ENCODE measurements at regions not wholly inside any gene's neighbourhood (a gene's known extent, or its start where the extent isn't known, plus 50 kb on each side); places are given as distances from the start of the nearest gene placed in this dataset.
"Not testable (repeated sequence)": the region's sequence is repeated elsewhere in the genome, so short reads cannot be mapped to it uniquely, and the experiment has no call there.

DNA sequence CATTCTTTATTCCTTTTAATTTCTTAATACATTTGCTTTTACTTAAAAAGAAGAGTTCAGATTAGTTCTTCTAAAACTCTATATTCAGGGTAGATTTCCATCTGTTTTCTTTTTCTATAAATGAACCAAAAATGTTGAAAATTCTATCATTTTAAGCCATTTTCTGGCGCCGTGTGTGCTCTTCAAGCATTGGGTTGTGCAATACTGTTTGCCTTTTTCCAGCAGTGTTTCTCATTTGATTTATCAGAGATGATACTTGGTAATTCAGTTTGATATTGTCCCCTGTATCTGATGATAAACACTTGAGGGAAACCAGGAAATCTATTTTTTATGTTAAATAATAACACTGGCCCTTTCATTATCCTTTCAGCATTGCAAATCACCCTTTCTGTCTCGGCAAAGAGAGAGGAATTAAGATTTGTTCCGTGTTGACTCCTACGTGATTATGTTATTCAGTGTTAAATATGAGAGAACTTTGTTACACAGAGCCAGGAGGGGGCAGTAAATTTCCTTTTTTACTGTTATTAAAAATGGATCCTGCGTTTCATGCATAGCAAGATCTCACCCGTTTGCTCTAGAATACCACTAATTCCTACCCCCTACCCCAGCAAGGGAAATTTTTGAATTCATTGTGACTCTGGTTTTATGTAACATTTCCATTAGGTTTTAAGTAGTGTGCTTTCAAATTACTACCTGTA lies 606.9 kb upstream of the RBFOX1 start:
- H3K4me1 ChIP-seq (ENCODE audit: control insufficient read depth, insufficient read depth, low read length) = no peaks in the 10 kb centered on the region
- H3K27me3 ChIP-seq (ENCODE audit: control insufficient read depth in 1 of 2, insufficient read depth in 2 of 2, low read length in 2 of 2) = no peaks in the 10 kb centered on the region
- H3K4me3 ChIP-seq (ENCODE audit: low read length in 2 of 2) = no peak overlapping the region
- no peak overlapping the region for H3K9ac ChIP-seq (ENCODE audit: low read length in 2 of 2)
- H3K9me3 ChIP-seq (ENCODE audit: control insufficient read depth in 2 of 2, low read length in 2 of 2) = peaks cover 0 to 3% of the 10 kb centered on the region in 2 donors
- no peak overlapping the region for H3K27ac ChIP-seq (ENCODE audit: low read length)
- no peaks in the 10 kb centered on the region for H3K36me3 ChIP-seq (ENCODE audit: control insufficient read depth in 2 of 2, insufficient read depth in 2 of 2, low read length in 2 of 2)

DNA sequence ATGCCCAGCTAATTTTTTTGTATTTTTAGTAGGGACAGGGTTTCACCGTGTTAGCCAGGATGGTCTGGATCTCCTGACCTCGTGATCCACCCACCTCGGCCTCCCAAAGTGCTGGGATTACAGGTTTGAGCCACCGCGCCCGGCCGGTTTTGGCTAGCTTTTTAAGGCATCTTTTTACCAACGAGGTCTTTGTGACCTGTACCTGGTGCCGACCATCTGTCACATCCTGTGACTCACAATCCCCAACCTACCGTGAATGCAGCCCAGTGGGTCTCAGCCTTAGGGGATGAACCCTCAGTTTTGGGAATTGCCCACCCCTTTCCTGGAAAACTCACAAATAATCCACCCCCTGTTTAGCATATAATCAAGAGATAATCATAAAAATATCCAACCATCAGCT lies 607.4 kb upstream of the RBFOX1 start:
- H3K9me3 ChIP-seq (ENCODE audit: control insufficient read depth in 2 of 2, low read length in 2 of 2); H3K27ac ChIP-seq (ENCODE audit: low read length); H3K9ac ChIP-seq (ENCODE audit: low read length in 2 of 2); H3K27me3 ChIP-seq (ENCODE audit: control insufficient read depth in 1 of 2, insufficient read depth in 2 of 2, low read length in 2 of 2); H3K4me1 ChIP-seq (ENCODE audit: control insufficient read depth, insufficient read depth, low read length); H3K36me3 ChIP-seq (ENCODE audit: control insufficient read depth in 2 of 2, insufficient read depth in 2 of 2, low read length in 2 of 2); H3K4me3 ChIP-seq (ENCODE audit: low read length in 2 of 2): not testable (repeated sequence)

DNA sequence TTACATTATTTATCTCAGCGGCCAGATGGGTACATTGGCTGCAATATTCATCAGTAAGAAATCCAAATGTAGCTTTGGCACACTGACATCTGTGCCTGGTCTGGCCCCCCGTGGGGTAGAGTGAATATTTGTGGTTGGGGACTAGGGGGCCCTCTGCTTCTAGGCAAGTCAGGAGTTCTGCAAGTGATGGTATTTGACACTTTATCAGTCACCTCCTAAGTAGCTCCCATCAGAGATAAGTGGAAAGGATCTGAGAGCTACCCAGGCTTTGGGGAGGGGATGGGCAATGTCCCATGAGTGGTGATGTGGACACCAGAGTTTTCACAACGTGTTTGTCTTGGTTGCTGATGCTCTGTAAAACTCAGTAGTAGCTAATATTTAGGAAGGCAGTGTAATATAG lies 609.9 kb upstream of the RBFOX1 start:
- no peaks in the 10 kb centered on the region for H3K4me1 ChIP-seq (ENCODE audit: control insufficient read depth, insufficient read depth, low read length)
- peaks cover 0 to 3% of the 10 kb centered on the region in 2 donors for H3K9me3 ChIP-seq (ENCODE audit: control insufficient read depth in 2 of 2, low read length in 2 of 2)
- H3K36me3 ChIP-seq (ENCODE audit: control insufficient read depth in 2 of 2, insufficient read depth in 2 of 2, low read length in 2 of 2) = no peaks in the 10 kb centered on the region
- H3K27ac ChIP-seq (ENCODE audit: low read length) = no peak overlapping the region
- H3K9ac ChIP-seq (ENCODE audit: low read length in 2 of 2) = no peak overlapping the region
- H3K27me3 ChIP-seq (ENCODE audit: control insufficient read depth in 1 of 2, insufficient read depth in 2 of 2, low read length in 2 of 2) = no peaks in the 10 kb centered on the region
- no peak overlapping the region for H3K4me3 ChIP-seq (ENCODE audit: low read length in 2 of 2)

DNA sequence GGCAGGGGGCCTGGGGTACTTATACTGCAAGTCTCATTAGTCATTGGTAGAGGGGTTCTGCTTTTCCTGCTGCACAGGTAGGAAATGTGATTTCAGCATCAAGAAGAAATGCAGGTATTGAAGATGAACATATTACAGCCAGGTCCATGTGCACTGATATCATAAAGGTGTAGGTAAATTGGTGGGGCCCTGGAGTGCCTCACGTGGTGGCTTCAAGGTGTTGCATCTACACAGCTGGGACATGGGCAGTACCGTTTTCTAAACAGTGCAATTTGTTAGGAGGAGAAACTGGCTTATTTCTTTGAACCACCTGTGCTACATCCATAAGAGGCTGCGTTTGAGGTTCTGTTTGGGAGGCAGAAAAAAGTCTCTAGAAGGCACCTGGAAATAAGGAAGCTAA lies 618.1 kb upstream of the RBFOX1 start:
- no peaks in the 10 kb centered on the region for H3K36me3 ChIP-seq (ENCODE audit: control insufficient read depth in 2 of 2, insufficient read depth in 2 of 2, low read length in 2 of 2)
- H3K27ac ChIP-seq (ENCODE audit: low read length) = no peak overlapping the region
- peaks cover 0 to 8% of the 10 kb centered on the region in 2 donors for H3K9me3 ChIP-seq (ENCODE audit: control insufficient read depth in 2 of 2, low read length in 2 of 2)
- H3K27me3 ChIP-seq (ENCODE audit: control insufficient read depth in 1 of 2, insufficient read depth in 2 of 2, low read length in 2 of 2) = no peaks in the 10 kb centered on the region
- H3K4me3 ChIP-seq (ENCODE audit: low read length in 2 of 2) = no peak overlapping the region
- H3K9ac ChIP-seq (ENCODE audit: low read length in 2 of 2) = no peak overlapping the region
- no peaks in the 10 kb centered on the region for H3K4me1 ChIP-seq (ENCODE audit: control insufficient read depth, insufficient read depth, low read length)

DNA sequence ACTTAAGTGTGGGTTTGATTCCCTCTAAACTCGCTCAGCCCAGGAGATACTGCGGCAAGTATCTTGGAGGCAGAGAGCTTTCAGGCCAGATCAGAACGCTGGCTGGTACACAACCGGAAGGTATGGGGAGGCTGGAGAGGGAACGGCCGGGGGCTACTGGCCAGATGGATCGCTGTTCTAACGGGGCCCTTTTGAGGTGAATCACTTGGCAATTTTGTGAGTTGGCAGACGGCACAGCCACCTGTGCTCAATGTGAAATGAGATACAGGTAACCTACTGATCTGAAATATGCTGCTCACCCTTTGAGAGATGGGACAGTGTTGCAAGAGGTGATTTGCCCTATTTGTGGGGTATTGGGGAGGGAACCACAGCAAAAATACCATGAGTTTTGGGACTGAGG lies 622.9 kb upstream of the RBFOX1 start:
- Histone ChIP-seq H3K27ac (ENCODE audit: low read length) (no peak overlapping the region), H3K4me1 (ENCODE audit: control insufficient read depth, insufficient read depth, low read length) (no peaks in the 10 kb centered on the region), H3K9ac (ENCODE audit: low read length in 2 of 2) (no peak overlapping the region), H3K4me3 (ENCODE audit: low read length in 2 of 2) (no peak overlapping the region), H3K27me3 (ENCODE audit: control insufficient read depth in 1 of 2, insufficient read depth in 2 of 2, low read length in 2 of 2) (no peaks in the 10 kb centered on the region), H3K36me3 (ENCODE audit: control insufficient read depth in 2 of 2, insufficient read depth in 2 of 2, low read length in 2 of 2) (no peaks in the 10 kb centered on the region), H3K9me3 (ENCODE audit: control insufficient read depth in 2 of 2, low read length in 2 of 2) (peaks cover 0 to 5% of the 10 kb centered on the region in 2 donors)

GRCh38 chr16:6708576-6709215 lies 623.9 kb upstream of the RBFOX1 start:
- no peaks in the 10 kb centered on the region for H3K36me3 ChIP-seq (ENCODE audit: control insufficient read depth in 2 of 2, insufficient read depth in 2 of 2, low read length in 2 of 2)
- no peak overlapping the region for H3K9ac ChIP-seq (ENCODE audit: low read length in 2 of 2)
- no peak overlapping the region for H3K27ac ChIP-seq (ENCODE audit: low read length)
- H3K4me3 ChIP-seq (ENCODE audit: low read length in 2 of 2) = no peak overlapping the region
- H3K9me3 ChIP-seq (ENCODE audit: control insufficient read depth in 2 of 2, low read length in 2 of 2) = peaks cover 0 to 2% of the 10 kb centered on the region in 2 donors
- no peaks in the 10 kb centered on the region for H3K27me3 ChIP-seq (ENCODE audit: control insufficient read depth in 1 of 2, insufficient read depth in 2 of 2, low read length in 2 of 2)
- H3K4me1 ChIP-seq (ENCODE audit: control insufficient read depth, insufficient read depth, low read length) = no peaks in the 10 kb centered on the region

GRCh38 chr16:6704306-6704930 lies 628.2 kb upstream of the RBFOX1 start:
- Histone ChIP-seq H3K36me3 (ENCODE audit: control insufficient read depth in 2 of 2, insufficient read depth in 2 of 2, low read length in 2 of 2) (no peaks in the 10 kb centered on the region), H3K4me3 (ENCODE audit: low read length in 2 of 2) (no peak overlapping the region), H3K27me3 (ENCODE audit: control insufficient read depth in 1 of 2, insufficient read depth in 2 of 2, low read length in 2 of 2) (no peaks in the 10 kb centered on the region), H3K9ac (ENCODE audit: low read length in 2 of 2) (no peak overlapping the region), H3K27ac (ENCODE audit: low read length) (no peak overlapping the region), H3K9me3 (ENCODE audit: control insufficient read depth in 2 of 2, low read length in 2 of 2) (no peaks in the 10 kb centered on the region), H3K4me1 (ENCODE audit: control insufficient read depth, insufficient read depth, low read length) (no peaks in the 10 kb centered on the region)

GRCh38 chr16:6701096-6701495 lies 631.5 kb upstream of the RBFOX1 start:
- Histone ChIP-seq H3K27me3 (ENCODE audit: control insufficient read depth in 1 of 2, insufficient read depth in 2 of 2, low read length in 2 of 2) (no peaks in the 10 kb centered on the region), H3K9me3 (ENCODE audit: control insufficient read depth in 2 of 2, low read length in 2 of 2) (no peaks in the 10 kb centered on the region), H3K27ac (ENCODE audit: low read length) (no peak overlapping the region), H3K4me1 (ENCODE audit: control insufficient read depth, insufficient read depth, low read length) (no peaks in the 10 kb centered on the region), H3K36me3 (ENCODE audit: control insufficient read depth in 2 of 2, insufficient read depth in 2 of 2, low read length in 2 of 2) (no peaks in the 10 kb centered on the region), H3K9ac (ENCODE audit: low read length in 2 of 2) (no peak overlapping the region), H3K4me3 (ENCODE audit: low read length in 2 of 2) (no peak overlapping the region)

DNA sequence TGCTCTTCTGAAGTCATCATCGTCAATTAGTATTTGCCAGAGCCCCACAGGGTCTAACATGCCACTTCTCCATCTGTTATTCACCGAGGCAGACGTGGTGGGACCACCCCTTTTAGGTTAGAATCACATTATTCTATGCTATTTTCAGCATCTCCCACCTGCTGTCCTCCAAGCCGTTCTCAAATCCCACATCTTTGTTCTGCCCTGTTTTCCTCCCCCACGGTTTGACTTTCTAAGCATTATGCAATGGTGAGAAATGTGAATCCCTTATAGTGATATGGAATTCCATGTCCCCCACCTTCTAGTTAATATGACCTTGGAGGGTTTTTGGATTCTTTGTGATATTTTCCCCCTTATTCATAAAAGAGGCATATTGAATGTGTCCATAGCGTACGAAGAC lies 634.1 kb upstream of the RBFOX1 start:
- Histone ChIP-seq H3K9ac (ENCODE audit: low read length in 2 of 2) (no peak overlapping the region), H3K36me3 (ENCODE audit: control insufficient read depth in 2 of 2, insufficient read depth in 2 of 2, low read length in 2 of 2) (no peaks in the 10 kb centered on the region), H3K27ac (ENCODE audit: low read length) (no peak overlapping the region), H3K4me1 (ENCODE audit: control insufficient read depth, insufficient read depth, low read length) (no peaks in the 10 kb centered on the region), H3K27me3 (ENCODE audit: control insufficient read depth in 1 of 2, insufficient read depth in 2 of 2, low read length in 2 of 2) (no peaks in the 10 kb centered on the region), H3K4me3 (ENCODE audit: low read length in 2 of 2) (no peak overlapping the region), H3K9me3 (ENCODE audit: control insufficient read depth in 2 of 2, low read length in 2 of 2) (no peaks in the 10 kb centered on the region)

DNA sequence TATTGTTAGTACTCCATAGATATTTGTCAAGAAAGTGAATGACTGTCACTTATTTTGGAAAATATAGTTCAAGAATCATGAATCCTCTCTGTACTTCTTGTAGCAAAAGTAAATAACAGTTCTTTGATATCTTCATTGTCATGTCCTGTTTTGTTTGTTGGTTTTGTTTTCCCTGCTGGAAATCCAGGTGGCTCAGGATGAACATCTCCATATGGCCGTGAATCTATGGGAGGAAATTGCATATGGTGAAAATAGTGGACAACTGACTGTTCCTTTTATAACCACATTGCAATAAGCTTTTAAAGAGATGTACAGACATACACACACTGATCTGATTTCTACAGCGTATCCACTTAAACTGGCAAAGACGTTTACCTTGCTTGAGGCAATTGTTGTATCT lies 637.0 kb upstream of the RBFOX1 start:
- H3K4me1 ChIP-seq (ENCODE audit: control insufficient read depth, insufficient read depth, low read length) = no peaks in the 10 kb centered on the region
- peaks cover 0 to 2% of the 10 kb centered on the region in 2 donors for H3K27me3 ChIP-seq (ENCODE audit: control insufficient read depth in 1 of 2, insufficient read depth in 2 of 2, low read length in 2 of 2)
- no peak overlapping the region for H3K9ac ChIP-seq (ENCODE audit: low read length in 2 of 2)
- H3K4me3 ChIP-seq (ENCODE audit: low read length in 2 of 2) = no peak overlapping the region
- no peaks in the 10 kb centered on the region for H3K36me3 ChIP-seq (ENCODE audit: control insufficient read depth in 2 of 2, insufficient read depth in 2 of 2, low read length in 2 of 2)
- H3K27ac ChIP-seq (ENCODE audit: low read length) = no peak overlapping the region
- H3K9me3 ChIP-seq (ENCODE audit: control insufficient read depth in 2 of 2, low read length in 2 of 2) = no peaks in the 10 kb centered on the region

DNA sequence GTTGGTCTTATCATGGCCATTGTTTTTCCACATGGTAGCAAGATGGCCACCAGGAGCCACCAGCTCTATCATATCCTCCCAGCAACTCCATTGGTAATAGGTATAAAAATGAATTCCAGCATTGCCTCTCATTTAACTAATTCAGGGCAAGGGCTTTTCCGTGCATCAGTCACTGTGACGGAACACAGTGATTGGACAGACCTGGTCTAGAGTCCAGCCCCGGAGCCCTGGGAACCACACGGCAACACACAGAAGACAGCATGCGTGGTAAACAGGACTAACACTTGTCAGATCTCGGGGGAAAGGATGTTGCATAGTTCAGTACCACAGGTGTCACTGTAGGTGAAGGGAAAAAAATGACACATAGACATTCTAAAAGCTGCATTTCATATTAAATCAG lies 638.0 kb upstream of the RBFOX1 start:
- Histone ChIP-seq H3K9ac (ENCODE audit: low read length in 2 of 2) (no peak overlapping the region), H3K27ac (ENCODE audit: low read length) (no peak overlapping the region), H3K9me3 (ENCODE audit: control insufficient read depth in 2 of 2, low read length in 2 of 2) (no peaks in the 10 kb centered on the region), H3K4me3 (ENCODE audit: low read length in 2 of 2) (no peak overlapping the region), H3K36me3 (ENCODE audit: control insufficient read depth in 2 of 2, insufficient read depth in 2 of 2, low read length in 2 of 2) (no peaks in the 10 kb centered on the region), H3K4me1 (ENCODE audit: control insufficient read depth, insufficient read depth, low read length) (no peaks in the 10 kb centered on the region), H3K27me3 (ENCODE audit: control insufficient read depth in 1 of 2, insufficient read depth in 2 of 2, low read length in 2 of 2) (peaks cover 0 to 2% of the 10 kb centered on the region in 2 donors)
